ENCODE measurements at regions not wholly inside any gene's neighbourhood (a gene's known extent, or its start where the extent isn't known, plus 50 kb on each side); places are given as distances from the start of the nearest gene placed in this dataset.

DNA sequence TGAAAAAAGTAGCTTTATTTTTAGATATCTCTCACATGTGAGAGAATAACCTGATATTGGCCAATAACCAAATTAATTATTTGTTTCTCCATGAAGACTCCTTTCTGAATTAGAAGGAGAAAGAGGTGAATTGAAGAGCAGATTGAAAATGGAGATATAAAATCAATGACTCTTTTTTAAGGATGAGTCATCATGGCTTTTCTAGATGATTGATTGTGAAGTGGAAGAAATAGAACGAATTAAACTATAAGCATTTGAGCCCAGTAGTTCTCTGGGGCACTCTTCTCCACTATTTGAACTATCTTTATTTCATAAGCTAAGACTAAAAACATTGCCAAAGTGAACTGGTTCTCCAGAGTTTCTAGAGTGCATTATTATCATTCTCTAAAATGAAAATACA is 137.2 kb upstream of the EDNRA start:
- no peaks in the 10 kb centered on the region for H3K4me1 ChIP-seq
- no peaks in the 10 kb centered on the region for H3K9me3 ChIP-seq
- H4K20me1 ChIP-seq, result no peaks in the 10 kb centered on the region
- H3K4me3 ChIP-seq, result no peak overlapping the region
- H3K36me3 ChIP-seq, result no peaks in the 10 kb centered on the region
- no peak overlapping the region for H3K27ac ChIP-seq
- H3K4me2 ChIP-seq, result no peak overlapping the region
- TF ChIP-seq Cebpa-rat (IDR thresholded peaks at IDR 0.05), result no peak
- H3K9ac ChIP-seq, result no peak overlapping the region
- H3K27me3 ChIP-seq, result no peaks in the 10 kb centered on the region

DNA sequence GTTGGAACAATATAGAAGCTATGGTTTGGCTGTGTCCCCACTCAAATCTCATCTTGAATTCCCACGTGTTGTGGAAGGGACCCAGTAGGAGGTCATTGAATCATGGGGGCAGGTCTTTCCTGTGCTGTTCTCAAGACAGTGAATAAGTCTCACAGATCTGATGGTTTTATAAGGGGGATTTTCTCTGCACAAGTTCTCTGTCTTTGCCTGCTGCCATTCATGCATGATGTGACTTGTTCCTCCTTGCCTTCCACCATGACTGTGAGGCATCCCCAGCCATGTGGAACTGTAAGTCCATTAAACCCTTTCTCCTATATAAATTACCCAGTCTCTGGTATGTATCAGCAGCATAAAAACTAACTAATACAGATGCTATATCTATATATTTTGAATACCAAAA is 135.2 kb upstream of the EDNRA start:
- H3K4me2 ChIP-seq, result no peak overlapping the region
- no peak overlapping the region for H3K4me3 ChIP-seq
- no peaks in the 10 kb centered on the region for H3K36me3 ChIP-seq
- H3K27me3 ChIP-seq, result no peaks in the 10 kb centered on the region
- no peaks in the 10 kb centered on the region for H3K9me3 ChIP-seq
- H3K27ac ChIP-seq, result no peak overlapping the region
- H3K9ac ChIP-seq, result no peak overlapping the region
- no peaks in the 10 kb centered on the region for H3K4me1 ChIP-seq
- no peaks in the 10 kb centered on the region for H4K20me1 ChIP-seq
- no peak for TF ChIP-seq Cebpa-rat (IDR thresholded peaks at IDR 0.05)

DNA sequence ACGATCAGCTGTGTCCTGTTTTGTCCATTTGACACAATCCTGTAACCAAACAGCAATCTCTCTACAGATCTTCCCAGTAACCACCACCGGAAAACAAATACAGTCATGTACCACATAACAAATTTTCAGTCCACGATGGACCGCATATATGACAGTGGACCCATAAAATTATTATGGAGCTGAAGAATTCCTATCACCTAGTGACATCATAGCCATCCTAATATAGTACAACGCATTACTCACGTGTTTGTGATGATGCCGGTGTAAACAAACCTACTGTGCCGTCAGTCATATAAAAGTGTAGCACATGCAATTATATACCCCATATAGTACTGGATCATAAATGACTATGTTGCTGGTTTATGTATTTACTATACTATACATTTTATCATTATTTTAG is 133.7 kb upstream of the EDNRA start:
- Histone ChIP-seq H3K4me3 (no peak overlapping the region), H3K4me2 (no peak overlapping the region), H3K4me1 (no peaks in the 10 kb centered on the region), H3K27ac (no peak overlapping the region), H4K20me1 (no peaks in the 10 kb centered on the region), H3K9ac (no peak overlapping the region), H3K9me3 (no peaks in the 10 kb centered on the region), H3K27me3 (no peaks in the 10 kb centered on the region), H3K36me3 (no peaks in the 10 kb centered on the region)
- no peak for TF ChIP-seq Cebpa-rat (IDR thresholded peaks at IDR 0.05)

- no peaks in the 10 kb centered on the region for H4K20me1 ChIP-seq
- no peak overlapping the region for H3K27ac ChIP-seq
- no peaks in the 10 kb centered on the region for H3K4me1 ChIP-seq
- H3K4me2 ChIP-seq, result no peak overlapping the region
- H3K4me3 ChIP-seq, result no peak overlapping the region
- H3K9ac ChIP-seq, result no peak overlapping the region
- no peak for TF ChIP-seq Cebpa-rat (IDR thresholded peaks at IDR 0.05)
- no peaks in the 10 kb centered on the region for H3K36me3 ChIP-seq
- no peaks in the 10 kb centered on the region for H3K9me3 ChIP-seq
- no peaks in the 10 kb centered on the region for H3K27me3 ChIP-seq
Measured at GRCh38 chr4:147349193-147349592, 131.7 kb upstream of the EDNRA start.

DNA sequence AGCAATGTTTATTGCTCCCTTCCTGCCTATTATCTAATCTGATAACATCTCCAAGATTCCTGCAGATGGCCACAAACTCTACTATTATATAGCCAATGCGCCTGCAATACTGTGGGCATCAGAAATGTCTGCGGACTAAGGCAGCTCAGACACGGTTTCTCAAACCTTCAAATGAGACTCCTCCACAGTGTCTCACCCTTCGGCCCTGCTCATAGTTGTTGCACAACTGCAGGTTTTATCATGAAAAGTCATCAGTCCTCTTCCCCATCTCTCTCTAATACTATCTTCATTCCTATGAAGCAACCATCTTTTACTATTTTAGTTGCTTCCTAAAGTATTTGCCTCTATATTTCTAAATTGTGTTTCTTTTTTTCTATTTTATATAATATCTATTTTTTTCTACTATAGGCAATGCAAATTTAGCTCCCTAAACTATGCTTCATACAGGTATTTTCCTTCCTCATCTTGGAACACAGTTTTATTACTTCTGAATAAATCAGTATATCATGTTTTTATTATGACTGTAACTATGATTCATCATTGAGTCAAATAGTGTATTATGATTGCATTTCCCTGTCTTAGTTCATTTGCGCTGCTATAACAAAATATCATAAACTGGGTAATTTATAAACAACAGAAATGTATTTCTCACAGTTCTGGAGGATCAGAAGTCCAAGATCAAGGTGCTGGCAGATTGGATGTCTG is 129.7 kb upstream of the EDNRA start:
- H3K4me1 ChIP-seq, result no peaks in the 10 kb centered on the region
- H3K9ac ChIP-seq, result no peak overlapping the region
- no peaks in the 10 kb centered on the region for H3K27me3 ChIP-seq
- H3K9me3 ChIP-seq, result no peaks in the 10 kb centered on the region
- H3K4me2 ChIP-seq, result no peak overlapping the region
- H3K36me3 ChIP-seq, result no peaks in the 10 kb centered on the region
- H3K27ac ChIP-seq, result no peak overlapping the region
- no peak overlapping the region for H3K4me3 ChIP-seq
- H4K20me1 ChIP-seq, result no peaks in the 10 kb centered on the region
- no peak for TF ChIP-seq Cebpa-rat (IDR thresholded peaks at IDR 0.05)

- Histone ChIP-seq H3K27me3 (no peaks in the 10 kb centered on the region), H3K9me3 (no peaks in the 10 kb centered on the region), H4K20me1 (no peaks in the 10 kb centered on the region), H3K4me3 (no peak overlapping the region), H3K36me3 (no peaks in the 10 kb centered on the region), H3K27ac (no peak overlapping the region), H3K4me2 (no peak overlapping the region), H3K4me1 (no peaks in the 10 kb centered on the region), H3K9ac (no peak overlapping the region)
- TF ChIP-seq Cebpa-rat (IDR thresholded peaks at IDR 0.05), result no peak
Measured at GRCh38 chr4:147354237-147354636, 126.7 kb upstream of the EDNRA start.

- Histone ChIP-seq H3K36me3 (no peaks in the 10 kb centered on the region), H3K9me3 (no peaks in the 10 kb centered on the region), H3K27ac (no peak overlapping the region), H3K4me2 (no peak overlapping the region), H3K4me1 (no peaks in the 10 kb centered on the region), H3K9ac (no peak overlapping the region), H3K4me3 (no peak overlapping the region), H4K20me1 (no peaks in the 10 kb centered on the region), H3K27me3 (no peaks in the 10 kb centered on the region)
- TF ChIP-seq Cebpa-rat (IDR thresholded peaks at IDR 0.05), result no peak
Measured at GRCh38 chr4:147355032-147355656, 125.8 kb upstream of the EDNRA start.

- no peak overlapping the region for H3K27ac ChIP-seq
Measured at GRCh38 chr4:147355847-147356246, 125.0 kb upstream of the EDNRA start.

DNA sequence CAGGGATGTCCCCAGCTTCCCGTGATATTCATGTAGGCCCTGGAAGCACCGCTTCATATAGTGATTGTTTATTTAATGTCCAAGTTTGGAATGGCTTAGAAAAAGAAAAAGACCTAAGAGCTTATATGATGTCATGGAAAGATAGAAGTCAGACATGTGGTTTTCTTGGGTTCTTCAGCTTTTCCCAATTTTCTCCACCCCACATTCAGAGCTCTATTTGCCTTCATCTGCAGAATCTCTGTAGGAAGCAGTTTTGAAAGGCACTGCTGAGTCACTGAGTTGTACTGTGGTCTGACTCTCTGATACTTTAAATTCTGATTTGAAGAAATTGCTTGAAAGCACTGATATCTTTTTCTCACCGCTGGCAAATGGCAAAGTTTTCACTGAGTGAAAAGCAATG is 120.6 kb upstream of the EDNRA start:
- H3K27ac ChIP-seq, result no peak overlapping the region
- H3K4me2 ChIP-seq, result no peak overlapping the region
- no peaks in the 10 kb centered on the region for H3K36me3 ChIP-seq
- H3K9ac ChIP-seq, result no peak overlapping the region
- H3K9me3 ChIP-seq, result no peaks in the 10 kb centered on the region
- no peaks in the 10 kb centered on the region for H3K4me1 ChIP-seq
- H3K4me3 ChIP-seq, result no peak overlapping the region
- no peaks in the 10 kb centered on the region for H4K20me1 ChIP-seq
- H3K27me3 ChIP-seq, result no peaks in the 10 kb centered on the region
- no peak for TF ChIP-seq Cebpa-rat (IDR thresholded peaks at IDR 0.05)

More at GRCh38 chr4:147355847-147356246, 125.0 kb upstream of the EDNRA start:
- Histone ChIP-seq H3K4me3 (no peak overlapping the region), H3K4me1 (no peaks in the 10 kb centered on the region), H3K36me3 (no peaks in the 10 kb centered on the region), H3K27me3 (no peaks in the 10 kb centered on the region), H3K9ac (no peak overlapping the region), H3K4me2 (no peak overlapping the region), H4K20me1 (no peaks in the 10 kb centered on the region), H3K9me3 (no peaks in the 10 kb centered on the region)
- TF ChIP-seq Cebpa-rat (IDR thresholded peaks at IDR 0.05), result no peak

DNA sequence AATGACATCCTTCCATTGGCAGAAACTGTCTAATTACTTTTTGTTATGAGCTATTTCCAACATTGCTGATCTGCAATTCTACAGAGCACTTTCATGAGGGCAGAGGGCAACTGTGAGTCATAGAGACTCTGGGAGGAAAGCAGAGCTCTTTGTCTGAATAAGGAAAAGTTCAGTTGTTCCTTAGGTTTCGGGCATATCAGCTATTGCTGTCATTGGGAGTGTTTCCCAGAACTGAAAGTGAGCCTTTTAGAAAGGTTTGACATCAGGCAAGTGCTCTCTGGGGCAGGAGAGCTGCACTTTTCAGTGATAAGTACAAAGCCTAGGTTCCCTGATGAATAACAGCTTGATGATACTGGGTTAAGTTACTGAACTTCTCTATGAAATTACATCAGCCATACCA is 119.2 kb upstream of the EDNRA start:
- H3K36me3 ChIP-seq, result no peaks in the 10 kb centered on the region
- H4K20me1 ChIP-seq, result no peaks in the 10 kb centered on the region
- no peaks in the 10 kb centered on the region for H3K4me1 ChIP-seq
- no peak for TF ChIP-seq Cebpa-rat (IDR thresholded peaks at IDR 0.05)
- H3K27ac ChIP-seq, result no peak overlapping the region
- H3K9ac ChIP-seq, result no peak overlapping the region
- no peaks in the 10 kb centered on the region for H3K27me3 ChIP-seq
- no peaks in the 10 kb centered on the region for H3K9me3 ChIP-seq
- H3K4me3 ChIP-seq, result no peak overlapping the region
- H3K4me2 ChIP-seq, result no peak overlapping the region
